B cell (primary cell): ENCODE measurements at regions not wholly inside any gene's neighbourhood (a gene's known extent, or its start where the extent isn't known, plus 50 kb on each side); places are given as distances from the start of the nearest gene placed in this dataset.

Source experiments
- ATAC-seq: fragments of 200-7000 bp; cut with Tn5 transposase; one replicate; pipeline ENCODE4 v1.10.0; 2021; ENCODE audit warnings: low read depth, mild to moderate bottlenecking, moderate number of reproducible peaks, moderate library complexity
- CTCF ChIA-PET: fragments of 350-600 bp; sonication (Branson Sonifier 250); formaldehyde crosslinking; loops from one replicate; lab custom pipeline; 2021; ENCODE audit warnings: antibody characterized with exemption, inconsistent platforms; lab: Charles Lee
- POLR2A ChIA-PET: fragments of 350-600 bp; sonication (Branson Sonifier 250); formaldehyde crosslinking; loops from one replicate; lab custom pipeline; 2021; ENCODE audit warnings: antibody characterized with exemption; lab: Charles Lee
- DNase-seq: peaks from one replicate; pipeline ENCODE4 v3.0.0; 2013
- H2AFZ ChIP-seq: 2 replicates; pipeline ENCODE4 v1.6.1; 2012; ENCODE audit warnings: mild to moderate bottlenecking, low read depth, low read length; ENCODE audit not compliant: insufficient read depth, poor library complexity, severe bottlenecking
- H3K27ac ChIP-seq, 2 donors: 1 replicate in 1 of 2; 2 replicates in 1 of 2; pipeline ENCODE4 v1.5.1; 2012 to 2013; ENCODE audit warnings: low read length in 2 of 2, mild to moderate bottlenecking in 2 of 2, moderate library complexity in 1 of 2
- H3K27me3 ChIP-seq, 4 experiments: fragments of 200-600 bp in 1 of 4; sonication (generic) in 1 of 4; replicated peaks in 1 of 4; 1 replicate in 2 of 4; 2 replicates in 2 of 4; pipeline versions ENCODE4 v1.6.1 to v1.7.0; 2013 to 2016; ENCODE audit warnings: low read length in 3 of 4, mild to moderate bottlenecking in 2 of 4, mixed read lengths in 1 of 4, moderate library complexity in 1 of 4; ENCODE audit not compliant: insufficient read depth in 4 of 4, control insufficient read depth in 3 of 4; ENCODE audit errors: control extremely low read depth in 1 of 4
- H3K36me3 ChIP-seq, 2 experiments: replicated peaks in 1 of 2; 1 replicate in 1 of 2; 2 replicates in 1 of 2; pipeline versions ENCODE4 v1.6.1 to v1.7.1; 2013; ENCODE audit warnings: low read length in 1 of 2; ENCODE audit not compliant: insufficient read depth in 2 of 2, control insufficient read depth in 1 of 2; ENCODE audit errors: control extremely low read depth in 1 of 2, extremely low read depth in 1 of 2
- H3K4me1 ChIP-seq, 2 donors: fragments of 200-600 bp in 1 of 2; sonication (generic) in 1 of 2; 1 replicate in 1 of 2; 2 replicates in 1 of 2; pipeline versions ENCODE4 v1.5.1 to v1.6.1; 2013 to 2017; ENCODE audit warnings: low read length in 2 of 2; ENCODE audit not compliant: control insufficient read depth in 2 of 2, insufficient read depth in 2 of 2
- H3K4me2 ChIP-seq: replicated peaks from 2 replicates; pipeline ENCODE3; 2012; ENCODE audit warnings: mild to moderate bottlenecking, low read depth, low read length; ENCODE audit not compliant: poor library complexity, severe bottlenecking
- H3K4me3 ChIP-seq, 5 experiments: fragments of 200-600 bp in 1 of 5; sonication (generic) in 1 of 5; 1 replicate in 3 of 5; 2 replicates in 2 of 5; pipeline versions ENCODE4 v1.5.1 to v1.7.0; 2011 to 2016; ENCODE audit warnings: low read length in 4 of 5, mild to moderate bottlenecking in 4 of 5, low read depth in 2 of 5, control low read depth in 1 of 5, moderate library complexity in 1 of 5; ENCODE audit not compliant: insufficient read depth in 1 of 5; ENCODE audit errors: control extremely low read depth in 1 of 5, extremely low read depth in 1 of 5
- H3K79me2 ChIP-seq: fragments of 200-600 bp; sonication (generic); one replicate; pipeline ENCODE4 v1.6.0; 2016; ENCODE audit warnings: low read length; ENCODE audit not compliant: control insufficient read depth, insufficient read depth
- H3K9ac ChIP-seq: fragments of 200-600 bp; sonication (generic); 2 replicates; pipeline ENCODE4 v1.6.1; 2017; ENCODE audit warnings: mild to moderate bottlenecking, low read length, moderate library complexity
- H3K9me3 ChIP-seq, 3 donors: one replicate each; pipeline versions ENCODE4 v1.6.1 to v1.7.1; 2013; ENCODE audit warnings: low read length in 2 of 3; ENCODE audit not compliant: control insufficient read depth in 2 of 3, insufficient read depth in 1 of 3; ENCODE audit errors: control extremely low read depth in 1 of 3
- H4K20me1 ChIP-seq: 2 replicates; pipeline ENCODE4 v1.6.0; 2012; ENCODE audit warnings: mild to moderate bottlenecking, low read length; ENCODE audit not compliant: insufficient read depth, control insufficient read depth, poor library complexity, severe bottlenecking
- H3K27ac Mint-ChIP-seq: one replicate; pipeline ENCODE4 v1.8.0; 2021; ENCODE audit warnings: mixed read lengths
- H3K27me3 Mint-ChIP-seq: one replicate; pipeline ENCODE4 v1.8.0; 2021; ENCODE audit warnings: mixed read lengths
- H3K4me1 Mint-ChIP-seq: one replicate; pipeline ENCODE4 v1.8.0; 2021; ENCODE audit warnings: mixed read lengths
- H3K4me3 Mint-ChIP-seq: one replicate; pipeline ENCODE4 v1.8.0; 2021; ENCODE audit warnings: mixed read lengths
- H3K9me3 Mint-ChIP-seq: one replicate; pipeline ENCODE4 v1.8.0; 2022; ENCODE audit warnings: mixed read lengths; ENCODE audit not compliant: insufficient read depth
- EZH2 ChIP-seq: IDR thresholded peaks from 2 replicates; pipeline ENCODE4 v1.6.1; 2012; ENCODE audit warnings: borderline replicate concordance, low read depth, mild to moderate bottlenecking, moderate library complexity, low read length; ENCODE audit not compliant: insufficient read depth, poor library complexity, severe bottlenecking
- WGBS: methylation state at CpG from one replicate; pipeline ENCODE4 v1.1.5; 2013; ENCODE audit warnings: missing lambda C conversion rate; ENCODE audit not compliant: insufficient coverage; 5-methylcytosine and 5-hydroxymethylcytosine counted together
- intact Hi-C: fragments of 100-400 bp; cut with micrococcal nuclease; formaldehyde crosslinking; loops from one replicate; pipeline ENCODE4 v1.10.0; 2022
- TF ChIP-seq, protein P1 (sequence below): fragments of 200-600 bp; IDR thresholded peaks from one replicate; pipeline ENCODE4 v1.8.0; 2022; ENCODE audit warnings: antibody characterized with exemption, mild to moderate bottlenecking

DNA sequence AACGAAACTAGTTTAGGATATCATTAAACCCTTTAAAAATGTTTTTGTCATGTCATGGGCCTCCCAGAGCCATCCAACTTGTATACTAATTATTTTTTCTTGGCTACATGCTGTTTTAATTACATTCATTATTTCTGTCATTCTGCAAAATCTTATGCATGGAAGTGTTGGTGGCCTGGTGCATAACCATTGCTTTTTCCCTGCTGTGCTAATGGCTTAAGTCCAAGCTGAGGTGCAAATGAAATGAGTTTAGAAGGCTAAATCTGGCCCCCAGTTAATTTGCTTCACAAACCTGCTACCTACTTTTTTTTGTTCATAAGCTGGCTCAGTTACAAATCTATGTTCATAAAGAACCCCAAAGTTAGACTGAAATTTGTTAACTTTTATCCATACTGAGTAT is 1249.9 kb downstream of the EPHA7 start:
- DNase-seq (no peak), ATAC-seq (no peak)
- H3K4me3 Mint-ChIP-seq = no peak overlapping the region
- Histone ChIP-seq H3K4me2 (no peak overlapping the region), H2AFZ (no peak overlapping the region), H4K20me1 (no peaks in the 10 kb centered on the region), H3K36me3 (no peaks in the 10 kb centered on the region), H3K4me1 (no peaks in the 10 kb centered on the region), H3K9ac (no peak overlapping the region), H3K9me3 (no peaks in the 10 kb centered on the region), H3K27me3 (no peaks in the 10 kb centered on the region), H3K4me3 (no peak overlapping the region), H3K27ac (no peak overlapping the region), H3K79me2 (no peaks in the 10 kb centered on the region)
- ChIA-PET POLR2A (no interaction called here), CTCF (no interaction called here)
- no CpG with 5 or more reads among the region's 1 CpG for WGBS
- no peak overlapping the region for H3K27ac Mint-ChIP-seq
- H3K27me3 Mint-ChIP-seq = no peaks in the 10 kb centered on the region
- intact Hi-C loops = no loop called here
- no peak for TF ChIP-seq EZH2
- TF ChIP-seq, protein P1, sequence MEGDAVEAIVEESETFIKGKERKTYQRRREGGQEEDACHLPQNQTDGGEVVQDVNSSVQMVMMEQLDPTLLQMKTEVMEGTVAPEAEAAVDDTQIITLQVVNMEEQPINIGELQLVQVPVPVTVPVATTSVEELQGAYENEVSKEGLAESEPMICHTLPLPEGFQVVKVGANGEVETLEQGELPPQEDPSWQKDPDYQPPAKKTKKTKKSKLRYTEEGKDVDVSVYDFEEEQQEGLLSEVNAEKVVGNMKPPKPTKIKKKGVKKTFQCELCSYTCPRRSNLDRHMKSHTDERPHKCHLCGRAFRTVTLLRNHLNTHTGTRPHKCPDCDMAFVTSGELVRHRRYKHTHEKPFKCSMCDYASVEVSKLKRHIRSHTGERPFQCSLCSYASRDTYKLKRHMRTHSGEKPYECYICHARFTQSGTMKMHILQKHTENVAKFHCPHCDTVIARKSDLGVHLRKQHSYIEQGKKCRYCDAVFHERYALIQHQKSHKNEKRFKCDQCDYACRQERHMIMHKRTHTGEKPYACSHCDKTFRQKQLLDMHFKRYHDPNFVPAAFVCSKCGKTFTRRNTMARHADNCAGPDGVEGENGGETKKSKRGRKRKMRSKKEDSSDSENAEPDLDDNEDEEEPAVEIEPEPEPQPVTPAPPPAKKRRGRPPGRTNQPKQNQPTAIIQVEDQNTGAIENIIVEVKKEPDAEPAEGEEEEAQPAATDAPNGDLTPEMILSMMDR = no peak
- no peaks in the 10 kb centered on the region for H3K4me1 Mint-ChIP-seq
- no peaks in the 10 kb centered on the region for H3K9me3 Mint-ChIP-seq

DNA sequence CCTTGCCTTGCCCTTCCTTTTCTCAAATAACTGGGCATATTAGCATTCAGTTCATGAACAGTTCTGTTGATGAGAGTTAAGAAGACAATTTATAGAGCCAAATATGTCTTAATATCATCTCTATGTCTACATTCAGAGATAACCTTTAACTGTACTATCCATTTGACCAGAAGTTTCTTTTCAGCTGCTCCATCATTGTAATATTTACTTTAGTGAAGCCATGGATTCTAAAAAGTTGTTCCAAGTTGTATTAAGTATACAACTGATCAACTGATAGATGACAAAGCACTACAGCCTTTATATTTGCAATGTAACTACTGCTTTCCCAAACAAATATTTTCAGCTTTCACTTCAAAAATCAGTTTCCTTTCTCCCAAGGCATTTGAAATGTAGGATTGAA is 1252.7 kb downstream of the EPHA7 start:
- H3K9me3 Mint-ChIP-seq = no peaks in the 10 kb centered on the region
- no peak overlapping the region for H3K27ac Mint-ChIP-seq
- Histone ChIP-seq H3K36me3 (no peaks in the 10 kb centered on the region), H4K20me1 (no peaks in the 10 kb centered on the region), H3K4me1 (no peaks in the 10 kb centered on the region), H3K4me3 (no peak overlapping the region), H2AFZ (no peak overlapping the region), H3K79me2 (no peaks in the 10 kb centered on the region), H3K4me2 (no peak overlapping the region), H3K27me3 (no peaks in the 10 kb centered on the region), H3K9ac (no peak overlapping the region), H3K27ac (no peak overlapping the region), H3K9me3 (no peaks in the 10 kb centered on the region)
- ATAC-seq = no peak
- H3K4me3 Mint-ChIP-seq = no peak overlapping the region
- no peaks in the 10 kb centered on the region for H3K27me3 Mint-ChIP-seq
- intact Hi-C loops = no loop called here
- H3K4me1 Mint-ChIP-seq = no peaks in the 10 kb centered on the region
- no peak for DNase-seq
- ChIA-PET CTCF (no interaction called here), POLR2A (no interaction called here)
- no peak for TF ChIP-seq EZH2
- TF ChIP-seq, protein P1 = no peak
